Skeletal muscle tissue (tissue), 3 donors: ENCODE measurements at regions not wholly inside any gene's neighbourhood (a gene's known extent, or its start where the extent isn't known, plus 50 kb on each side); places are given as distances from the start of the nearest gene placed in this dataset.
"Not testable (repeated sequence)": the region's sequence is repeated elsewhere in the genome, so short reads cannot be mapped to it uniquely, and the experiment has no call there.

Experiments
- H3K27ac ChIP-seq: one replicate; pipeline ENCODE4 v1.7.0; 2013; ENCODE audit warnings: mild to moderate bottlenecking, low read depth, low read length, inconsistent platforms
- H3K27me3 ChIP-seq, 3 donors: one replicate each; pipeline ENCODE4 v1.7.0; 2013; ENCODE audit warnings: low read length in 3 of 3; ENCODE audit not compliant: control insufficient read depth in 3 of 3, insufficient read depth in 3 of 3
- H3K36me3 ChIP-seq, 3 donors: one replicate each; pipeline ENCODE4 v1.7.0; 2013; ENCODE audit warnings: low read length in 3 of 3; ENCODE audit not compliant: control insufficient read depth in 3 of 3, insufficient read depth in 3 of 3
- H3K4me1 ChIP-seq, 3 donors: one replicate each; pipeline ENCODE4 v1.7.0; 2013; ENCODE audit warnings: low read length in 3 of 3, mild to moderate bottlenecking in 3 of 3; ENCODE audit not compliant: control insufficient read depth in 3 of 3, insufficient read depth in 3 of 3
- H3K4me3 ChIP-seq, 3 donors: one replicate each; pipeline ENCODE4 v1.7.0; 2013; ENCODE audit warnings: low read length in 3 of 3
- H3K9ac ChIP-seq, 3 donors: one replicate each; pipeline ENCODE4 v1.7.0; 2013; ENCODE audit warnings: low read length in 3 of 3, mild to moderate bottlenecking in 3 of 3, moderate library complexity in 2 of 3, low read depth in 1 of 3
- H3K9me3 ChIP-seq, 3 donors: one replicate each; pipeline ENCODE4 v1.7.0; 2013; ENCODE audit warnings: low read length in 3 of 3; ENCODE audit not compliant: control insufficient read depth in 3 of 3
- donor health status: Osteomylitis.

- H3K4me1 ChIP-seq, H3K9me3 ChIP-seq, H3K4me3 ChIP-seq, H3K9ac ChIP-seq, H3K36me3 ChIP-seq, H3K27ac ChIP-seq, H3K27me3 ChIP-seq: not testable (repeated sequence)
These were observed 430.5 kb upstream of the ERCC4 start for GRCh38 chr16:13489416-13489815.

- Histone ChIP-seq H3K27ac (no peak overlapping the region), H3K4me3 (no peak overlapping the region), H3K36me3 (no peaks in the 10 kb centered on the region), H3K9ac (no peak overlapping the region), H3K27me3 (peaks cover 0 to 2% (median 0%) of the 10 kb centered on the region in 3 donors), H3K9me3 (no peaks in the 10 kb centered on the region), H3K4me1 (no peaks in the 10 kb centered on the region)
These were observed 427.9 kb upstream of the ERCC4 start for GRCh38 chr16:13492046-13492445.

DNA sequence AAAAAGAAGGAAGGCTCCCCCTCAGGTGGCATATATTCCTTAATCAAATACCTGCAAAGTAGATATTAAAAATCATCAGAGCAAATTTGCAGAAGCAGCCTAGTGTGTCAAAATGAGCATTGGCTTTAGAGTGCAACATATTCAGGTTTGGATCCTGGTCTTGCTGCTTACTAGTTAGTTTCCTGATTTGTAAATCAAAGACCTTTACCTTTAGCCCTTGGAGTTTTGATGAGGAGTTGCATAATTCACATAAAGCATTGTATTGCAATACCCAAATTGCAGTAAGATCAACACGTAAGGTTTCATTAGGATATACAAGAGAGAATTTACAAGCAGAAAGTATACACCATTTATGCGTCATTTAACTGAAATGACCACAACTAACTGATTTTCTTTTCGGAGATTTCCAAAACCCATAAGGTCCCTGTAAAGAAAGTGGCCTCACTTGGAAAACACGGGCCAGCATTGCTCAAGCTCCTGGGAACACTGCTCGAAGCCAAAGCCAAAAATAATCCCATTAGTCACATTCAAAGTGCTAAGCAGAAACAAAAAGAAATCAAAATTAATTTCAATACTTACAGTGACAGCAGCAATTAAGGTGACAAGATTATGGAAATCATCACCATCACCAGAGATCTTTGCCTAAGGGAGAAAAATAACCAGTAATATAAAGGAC is 415.9 kb upstream of the ERCC4 start:
- Histone ChIP-seq H3K4me1 (no peaks in the 10 kb centered on the region), H3K4me3 (no peak overlapping the region), H3K27ac (no peak overlapping the region), H3K36me3 (no peaks in the 10 kb centered on the region), H3K9me3 (no peaks in the 10 kb centered on the region), H3K27me3 (no peaks in the 10 kb centered on the region), H3K9ac (no peak overlapping the region)

- no peak overlapping the region for H3K4me3 ChIP-seq
- H3K36me3 ChIP-seq: no peaks in the 10 kb centered on the region
- no peaks in the 10 kb centered on the region for H3K4me1 ChIP-seq
- no peaks in the 10 kb centered on the region for H3K9me3 ChIP-seq
- H3K27me3 ChIP-seq: no peaks in the 10 kb centered on the region
- H3K27ac ChIP-seq: no peak overlapping the region
- no peak overlapping the region for H3K9ac ChIP-seq
These were observed 412.4 kb upstream of the ERCC4 start for GRCh38 chr16:13507530-13507929.

- H3K4me1 ChIP-seq: no peaks in the 10 kb centered on the region
- H3K27me3 ChIP-seq: no peaks in the 10 kb centered on the region
- no peak overlapping the region for H3K9ac ChIP-seq
- peaks cover 0 to 2% (median 0%) of the 10 kb centered on the region in 3 donors for H3K9me3 ChIP-seq
- H3K27ac ChIP-seq: no peak overlapping the region
- no peaks in the 10 kb centered on the region for H3K36me3 ChIP-seq
- no peak overlapping the region for H3K4me3 ChIP-seq
These were observed 409.4 kb upstream of the ERCC4 start for GRCh38 chr16:13510425-13511151.

- H3K27me3 ChIP-seq: no peaks in the 10 kb centered on the region
- H3K4me1 ChIP-seq: no peaks in the 10 kb centered on the region
- H3K27ac ChIP-seq: no peak overlapping the region
- no peak overlapping the region for H3K4me3 ChIP-seq
- H3K9ac ChIP-seq: no peak overlapping the region
- no peaks in the 10 kb centered on the region for H3K36me3 ChIP-seq
- H3K9me3 ChIP-seq: peaks cover 0 to 6% (median 4%) of the 10 kb centered on the region in 3 donors
These were observed 402.1 kb upstream of the ERCC4 start for GRCh38 chr16:13517841-13518240.

DNA sequence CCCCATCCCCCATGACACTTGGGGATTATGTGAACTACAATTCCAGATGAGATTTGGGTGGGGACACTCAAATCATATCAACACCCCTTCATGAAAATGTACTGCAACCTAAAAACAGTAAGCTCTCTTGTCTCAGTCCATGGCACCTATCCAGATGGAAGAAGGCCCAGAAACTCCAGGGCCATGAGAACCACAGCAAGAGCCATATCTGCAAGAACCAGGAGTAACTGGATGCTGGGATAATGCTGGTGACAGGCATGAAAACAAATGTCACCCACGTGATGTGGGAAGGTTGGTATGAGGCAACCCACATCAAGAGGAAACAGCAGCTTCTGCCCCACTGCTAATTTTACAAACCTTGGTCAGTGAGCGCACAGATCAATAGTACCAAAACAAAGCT is 400.1 kb upstream of the ERCC4 start:
- Histone ChIP-seq H3K4me3 (no peak overlapping the region), H3K27me3 (no peaks in the 10 kb centered on the region), H3K4me1 (no peaks in the 10 kb centered on the region), H3K27ac (no peak overlapping the region), H3K9ac (no peak overlapping the region), H3K9me3 (peaks cover 0 to 4% (median 4%) of the 10 kb centered on the region in 3 donors), H3K36me3 (no peaks in the 10 kb centered on the region)

DNA sequence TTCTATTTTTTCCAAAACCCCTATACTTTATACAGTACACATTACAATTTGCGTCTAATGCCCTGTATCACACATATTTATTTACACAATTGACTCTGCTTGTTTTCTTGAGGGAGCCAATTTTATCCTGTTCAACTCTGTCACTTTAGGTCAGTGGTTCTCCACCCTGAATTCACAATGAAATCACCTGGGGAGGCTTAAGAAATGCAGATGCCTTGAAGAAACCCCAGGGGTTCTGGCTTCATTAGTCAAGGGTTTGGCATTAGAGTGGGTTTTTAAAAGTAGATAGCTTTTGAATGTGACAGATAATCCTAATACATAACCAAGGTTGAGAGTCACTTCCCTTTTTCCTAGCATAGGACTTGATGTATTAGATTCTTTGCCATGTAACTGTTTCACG is 398.6 kb upstream of the ERCC4 start:
- Histone ChIP-seq H3K27ac (no peak overlapping the region), H3K9me3 (peaks cover 0 to 4% (median 0%) of the 10 kb centered on the region in 3 donors), H3K4me3 (no peak overlapping the region), H3K4me1 (no peaks in the 10 kb centered on the region), H3K36me3 (no peaks in the 10 kb centered on the region), H3K9ac (no peak overlapping the region), H3K27me3 (no peaks in the 10 kb centered on the region)

DNA sequence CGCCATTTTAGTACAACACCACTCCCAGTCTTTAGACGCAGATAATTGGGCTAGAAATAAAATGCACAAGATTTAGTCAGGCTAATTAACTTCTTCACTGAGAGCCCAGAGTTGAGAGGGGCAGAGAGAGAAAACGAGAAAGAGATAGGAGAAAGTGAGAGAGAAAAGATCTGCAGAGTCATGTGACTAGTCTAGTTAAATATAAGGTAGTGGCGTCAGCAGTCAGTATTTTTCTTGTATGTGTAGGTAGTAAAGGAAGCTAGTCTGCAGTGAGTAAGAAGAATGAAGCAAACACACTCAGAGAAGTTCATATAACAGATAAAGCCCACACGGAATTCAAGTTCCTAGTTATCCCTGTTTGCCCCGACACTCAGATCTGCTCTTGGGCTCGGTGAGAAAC is 392.6 kb upstream of the ERCC4 start:
- Histone ChIP-seq H3K4me3 (no peak overlapping the region), H3K27me3 (no peaks in the 10 kb centered on the region), H3K36me3 (no peaks in the 10 kb centered on the region), H3K9me3 (no peaks in the 10 kb centered on the region), H3K4me1 (no peaks in the 10 kb centered on the region), H3K9ac (no peak overlapping the region), H3K27ac (no peak overlapping the region)

DNA sequence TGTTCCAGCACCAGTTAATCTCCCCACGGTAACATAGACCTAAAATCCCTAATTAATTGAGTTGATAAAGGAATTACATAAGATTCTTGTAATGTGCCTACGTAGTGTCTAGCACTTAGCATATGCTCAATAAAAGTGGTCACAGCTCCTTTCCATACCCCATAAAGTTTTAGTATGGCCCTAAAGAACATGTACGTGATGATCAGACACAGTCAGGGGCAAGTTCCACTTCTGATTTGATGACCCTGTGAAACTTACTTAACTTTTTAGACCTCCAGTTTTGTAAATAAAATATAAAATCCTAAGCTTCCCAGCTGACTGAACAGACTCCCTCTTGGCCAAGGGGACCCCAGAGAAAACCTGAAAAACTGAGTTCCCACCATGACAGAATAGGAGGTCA is 391.3 kb upstream of the ERCC4 start:
- Histone ChIP-seq H3K4me3 (no peak overlapping the region), H3K27ac (no peak overlapping the region), H3K9me3 (no peaks in the 10 kb centered on the region), H3K27me3 (no peaks in the 10 kb centered on the region), H3K4me1 (no peaks in the 10 kb centered on the region), H3K9ac (no peak overlapping the region), H3K36me3 (no peaks in the 10 kb centered on the region)
